A673 (cell line): ENCODE measurements at regions not wholly inside any gene's neighbourhood (a gene's known extent, or its start where the extent isn't known, plus 50 kb on each side); places are given as distances from the start of the nearest gene placed in this dataset.

Experiments used
- BruUV-seq: library from RNA; stranded (reverse); fragments of 400-500 nt; replicated peaks from 2 replicates; lab custom pipeline; 2021; lab: Mats Ljungman, UMichigan
- CTCF ChIA-PET: fragments of 300-600 bp; sonication (Branson Sonifier 250); formaldehyde crosslinking; loops from one replicate; lab custom pipeline; 2022; ENCODE audit warnings: antibody characterized with exemption; lab: Charles Lee
- POLR2A ChIA-PET: fragments of 300-600 bp; sonication (Branson Sonifier 250); formaldehyde crosslinking; loops from one replicate; lab custom pipeline; 2022; ENCODE audit warnings: antibody characterized with exemption; ENCODE audit not compliant: low non-redundant PET; lab: Charles Lee
- DNase-seq: peaks from one replicate; pipeline ENCODE4 v3.0.0-alpha.2; 2015; ENCODE audit warnings: low spot score
- H3K27ac ChIP-seq: fragments of 200-600 bp; sonication (generic); 2 replicates; pipeline ENCODE4 v1.5.1; 2016; ENCODE audit warnings: mixed run types, low read depth, mild to moderate bottlenecking, mixed read lengths, antibody characterized with exemption, low read length; ENCODE audit not compliant: poor library complexity, severe bottlenecking
- H3K27me3 ChIP-seq: fragments of 200-600 bp; sonication (generic); replicated peaks from 2 replicates; pipeline ENCODE4 v1.6.1; 2017; ENCODE audit warnings: mixed run types, low read depth, mild to moderate bottlenecking, mixed read lengths, antibody characterized with exemption, low read length; ENCODE audit not compliant: insufficient read depth, poor library complexity
- H3K36me3 ChIP-seq: fragments of 200-600 bp; sonication (generic); 2 replicates; pipeline ENCODE4 v1.6.1; 2016; ENCODE audit warnings: mixed run types, mild to moderate bottlenecking, mixed read lengths, antibody characterized with exemption, low read length; ENCODE audit not compliant: insufficient read depth, poor library complexity, severe bottlenecking
- H3K4me1 ChIP-seq: fragments of 200-600 bp; sonication (generic); 2 replicates; pipeline ENCODE4 v1.6.1; 2017; ENCODE audit warnings: mixed run types, mild to moderate bottlenecking, mixed read lengths, antibody characterized with exemption, low read length; ENCODE audit not compliant: insufficient read depth, poor library complexity, severe bottlenecking
- H3K4me3 ChIP-seq: fragments of 200-600 bp; sonication (generic); 2 replicates; pipeline ENCODE4 v1.5.1; 2016; ENCODE audit warnings: low read depth, mixed run types, mild to moderate bottlenecking, mixed read lengths, low read length; ENCODE audit not compliant: poor library complexity, severe bottlenecking
- H3K9me3 ChIP-seq: fragments of 200-600 bp; sonication (generic); 2 replicates; pipeline ENCODE4 v1.6.1; 2016; ENCODE audit warnings: mixed run types, low read depth, mild to moderate bottlenecking, mixed read lengths, antibody characterized with exemption, low read length; ENCODE audit not compliant: poor library complexity, severe bottlenecking
- EZH2 ChIP-seq: fragments of 200-600 bp; sonication (generic); IDR thresholded peaks from 2 replicates; pipeline ENCODE4 v1.6.1; 2017; ENCODE audit warnings: borderline replicate concordance, low read depth, mild to moderate bottlenecking, mixed read lengths, antibody characterized with exemption, low read length; ENCODE audit not compliant: poor library complexity, severe bottlenecking
- intact Hi-C: fragments of 100-400 bp; cut with micrococcal nuclease; formaldehyde crosslinking; loops from one replicate; pipeline ENCODE4 v1.10.0; 2022; ENCODE audit not compliant: unreplicated experiment
- TF ChIP-seq, protein P1 (sequence below): fragments of 300-800, 200-600 bp; sonication (generic); conservative IDR thresholded peaks from 2 replicates; pipeline ENCODE4 v1.5.1; 2017; ENCODE audit warnings: low read depth, mild to moderate bottlenecking, antibody characterized with exemption, low read length, moderate library complexity, mixed read lengths

DNA sequence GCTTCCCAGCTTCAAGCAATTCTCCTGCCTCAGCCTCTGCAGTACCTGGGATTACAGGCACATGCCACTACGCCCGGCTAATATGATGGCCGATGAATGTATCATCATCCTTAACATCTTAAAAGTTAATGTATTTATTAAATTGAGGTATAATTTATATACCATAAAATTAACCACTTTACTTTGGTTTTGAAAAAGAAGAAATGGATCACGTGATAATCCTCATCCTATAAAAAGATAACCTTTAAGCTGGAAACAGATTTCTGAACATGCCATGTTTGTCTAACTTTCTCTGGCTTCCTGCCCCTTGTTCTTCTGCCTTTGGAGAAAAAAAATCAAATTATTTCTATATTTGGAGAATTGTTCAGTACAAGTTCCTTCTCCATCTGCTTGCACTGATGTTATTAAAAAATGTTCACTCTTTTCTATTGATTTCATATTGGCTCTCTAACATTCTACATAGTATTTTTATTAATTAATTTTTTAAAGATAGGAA is 57.0 kb upstream of the ACTR3 start:
- intact Hi-C loops = no loop called here
- no peaks in the 10 kb centered on the region for H3K4me1 ChIP-seq

DNA sequence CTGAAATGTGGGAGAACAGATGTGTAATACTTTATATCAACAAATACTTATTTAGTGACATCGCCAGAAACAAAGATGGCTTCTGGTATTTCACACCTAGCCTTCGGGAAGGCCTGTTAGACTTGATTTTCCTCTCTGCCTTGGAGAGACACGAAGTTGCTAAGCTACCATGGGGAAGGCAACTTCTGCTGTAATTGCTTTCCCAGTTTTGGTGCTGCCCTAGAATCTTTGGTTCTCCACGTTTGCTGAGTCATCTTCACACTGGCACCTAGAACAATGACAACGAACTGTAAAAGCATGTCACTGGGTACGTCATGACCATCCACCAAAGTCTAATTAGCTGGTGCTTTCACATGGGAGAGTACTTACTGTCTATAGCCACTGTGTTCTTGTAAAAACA is 58.7 kb upstream of the ACTR3 start:
- Histone ChIP-seq H3K27ac (no peak overlapping the region), H3K9me3 (no peaks in the 10 kb centered on the region), H3K27me3 (no peaks in the 10 kb centered on the region), H3K36me3 (no peaks in the 10 kb centered on the region), H3K4me1 (no peaks in the 10 kb centered on the region), H3K4me3 (no peak overlapping the region)
- TF ChIP-seq EZH2 = no peak
- TF ChIP-seq, protein P1, sequence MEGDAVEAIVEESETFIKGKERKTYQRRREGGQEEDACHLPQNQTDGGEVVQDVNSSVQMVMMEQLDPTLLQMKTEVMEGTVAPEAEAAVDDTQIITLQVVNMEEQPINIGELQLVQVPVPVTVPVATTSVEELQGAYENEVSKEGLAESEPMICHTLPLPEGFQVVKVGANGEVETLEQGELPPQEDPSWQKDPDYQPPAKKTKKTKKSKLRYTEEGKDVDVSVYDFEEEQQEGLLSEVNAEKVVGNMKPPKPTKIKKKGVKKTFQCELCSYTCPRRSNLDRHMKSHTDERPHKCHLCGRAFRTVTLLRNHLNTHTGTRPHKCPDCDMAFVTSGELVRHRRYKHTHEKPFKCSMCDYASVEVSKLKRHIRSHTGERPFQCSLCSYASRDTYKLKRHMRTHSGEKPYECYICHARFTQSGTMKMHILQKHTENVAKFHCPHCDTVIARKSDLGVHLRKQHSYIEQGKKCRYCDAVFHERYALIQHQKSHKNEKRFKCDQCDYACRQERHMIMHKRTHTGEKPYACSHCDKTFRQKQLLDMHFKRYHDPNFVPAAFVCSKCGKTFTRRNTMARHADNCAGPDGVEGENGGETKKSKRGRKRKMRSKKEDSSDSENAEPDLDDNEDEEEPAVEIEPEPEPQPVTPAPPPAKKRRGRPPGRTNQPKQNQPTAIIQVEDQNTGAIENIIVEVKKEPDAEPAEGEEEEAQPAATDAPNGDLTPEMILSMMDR = no peak
- ChIA-PET CTCF (no interaction called here), POLR2A (no interaction called here)
- no TSS peak for BruUV-seq
- peak; percentile 9 for DNase-seq
- intact Hi-C loops = no loop called here

More for the DNA sequence above, 57.0 kb upstream of the ACTR3 start:
- no peaks in the 10 kb centered on the region for H3K36me3 ChIP-seq
- CTCF ChIA-PET = no interaction called here
- no peak overlapping the region for H3K4me3 ChIP-seq
- no peaks in the 10 kb centered on the region for H3K9me3 ChIP-seq
- H3K27me3 ChIP-seq = no peaks in the 10 kb centered on the region
- H3K27ac ChIP-seq = no peak overlapping the region
- BruUV-seq = no TSS peak
- POLR2A ChIA-PET = no interaction called here
- no peak for DNase-seq
- TF ChIP-seq, protein P1 = no peak
- TF ChIP-seq EZH2 = no peak

DNA sequence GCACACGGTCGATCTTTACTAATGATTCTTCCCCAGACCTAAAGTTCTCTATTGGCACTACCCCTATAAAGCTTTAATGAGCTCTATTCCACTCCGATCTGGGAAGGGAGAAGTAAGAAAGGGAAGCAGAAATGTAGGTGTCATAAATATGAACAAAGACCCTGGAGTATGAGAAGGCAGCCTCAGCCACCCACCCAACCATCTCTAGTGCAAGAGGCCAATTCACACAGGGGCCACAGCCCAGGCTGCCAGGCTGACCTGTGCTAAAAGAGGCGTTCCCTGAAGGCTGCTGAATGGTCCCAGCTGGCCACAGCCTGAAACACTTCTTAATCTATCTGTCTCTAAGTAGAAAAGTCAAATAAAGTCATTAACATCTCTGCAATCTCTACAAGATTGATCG is 60.1 kb upstream of the ACTR3 start:
- no peak for DNase-seq
- no peaks in the 10 kb centered on the region for H3K36me3 ChIP-seq
- no TSS peak for BruUV-seq
- no peaks in the 10 kb centered on the region for H3K4me1 ChIP-seq
- no peak overlapping the region for H3K4me3 ChIP-seq
- H3K27me3 ChIP-seq = no peaks in the 10 kb centered on the region
- no peak overlapping the region for H3K27ac ChIP-seq
- CTCF ChIA-PET = no interaction called here
- intact Hi-C loops = no loop called here
- TF ChIP-seq, protein P1 = no peak
- TF ChIP-seq EZH2 = no peak
- H3K9me3 ChIP-seq = no peaks in the 10 kb centered on the region
- POLR2A ChIA-PET = no interaction called here
